Skeletal muscle satellite cell (primary cell): ENCODE measurements at regions not wholly inside any gene's neighbourhood (a gene's known extent, or its start where the extent isn't known, plus 50 kb on each side); places are given as distances from the start of the nearest gene placed in this dataset.

Experiments
- H3K27me3 ChIP-seq: 2 replicates; pipeline ENCODE4 v1.7.0; 2013; ENCODE audit warnings: low read length; ENCODE audit not compliant: control insufficient read depth, insufficient read depth
- H3K36me3 ChIP-seq: 2 replicates; pipeline ENCODE4 v1.7.0; 2013; ENCODE audit warnings: mild to moderate bottlenecking, control low read depth, low read length; ENCODE audit not compliant: insufficient read depth
- H3K4me1 ChIP-seq: 2 replicates; pipeline ENCODE4 v1.7.0; 2013; ENCODE audit warnings: low read length; ENCODE audit not compliant: control insufficient read depth, insufficient read depth
- H3K4me2 ChIP-seq: 2 replicates; pipeline ENCODE4 v1.7.0; 2013; ENCODE audit warnings: mild to moderate bottlenecking, low read length
- H3K4me3 ChIP-seq: 2 replicates; pipeline ENCODE4 v1.7.0; 2013; ENCODE audit warnings: low read length
- H3K9ac ChIP-seq: 2 replicates; pipeline ENCODE4 v1.7.0; 2013; ENCODE audit warnings: mild to moderate bottlenecking, low read depth, low read length, moderate library complexity
- H3K9me3 ChIP-seq: replicated peaks from 2 replicates; pipeline ENCODE4 v1.7.0; 2013; ENCODE audit warnings: mild to moderate bottlenecking, control low read depth, low read length

DNA sequence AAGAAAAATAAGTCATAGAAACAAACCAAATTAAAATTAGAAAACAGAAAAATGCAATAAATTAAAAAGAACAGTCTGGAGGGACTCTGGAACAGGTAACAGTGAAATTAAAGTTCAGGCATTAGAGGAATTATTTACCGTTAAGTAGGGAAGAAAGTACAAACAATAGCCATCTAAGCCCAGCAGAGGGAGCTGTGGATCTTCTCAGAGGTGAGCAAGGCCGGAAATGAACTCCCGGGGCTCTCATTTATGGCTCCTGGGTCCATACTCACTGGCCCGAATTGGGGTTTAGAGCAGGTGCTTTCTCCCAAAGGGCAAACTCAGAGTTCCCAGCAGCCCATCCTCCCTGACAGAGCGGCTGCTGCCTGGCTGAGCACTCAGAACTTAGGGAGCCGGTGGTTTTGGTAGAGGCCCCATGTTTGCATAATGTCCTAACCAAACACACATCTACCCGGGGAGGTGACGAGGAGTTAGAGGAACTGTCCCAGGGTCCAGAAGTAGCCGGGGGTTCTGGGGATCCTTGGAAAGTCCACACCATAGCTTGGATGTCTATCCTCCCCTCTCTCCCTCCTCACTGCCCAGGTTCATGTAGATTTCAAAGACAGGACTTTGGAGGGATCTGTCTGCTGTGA, 87.8 kb upstream of the VPREB1 start:
- no peak overlapping the region for H3K9ac ChIP-seq

DNA sequence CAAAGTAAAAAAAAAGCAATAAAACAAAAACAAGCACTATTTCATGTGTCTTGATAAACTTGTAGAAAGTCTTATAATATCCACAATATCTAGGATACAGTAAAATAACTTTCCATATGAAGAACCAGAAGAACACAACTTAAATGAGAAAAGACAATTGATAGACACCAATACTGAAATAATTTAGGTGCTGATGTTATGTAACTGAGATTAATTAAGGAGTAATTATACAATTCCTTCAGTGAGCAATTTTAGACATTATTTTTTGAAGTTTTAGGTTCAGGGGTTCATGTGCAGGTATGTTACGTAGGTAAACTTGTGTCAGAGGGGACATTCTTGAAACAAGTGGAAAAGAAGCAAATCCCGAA, 88.3 kb upstream of the VPREB1 start:
- Histone ChIP-seq H3K4me3 (no peak overlapping the region), H3K9ac (no peak overlapping the region), H3K27me3 (peaks cover 54% of the 10 kb centered on the region), H3K4me1 (no peaks in the 10 kb centered on the region), H3K9me3 (no peaks in the 10 kb centered on the region), H3K4me2 (no peak overlapping the region), H3K36me3 (no peaks in the 10 kb centered on the region)

More for the DNA sequence above, 87.8 kb upstream of the VPREB1 start:
- Histone ChIP-seq H3K4me2 (no peak overlapping the region), H3K4me1 (no peaks in the 10 kb centered on the region), H3K9me3 (no peaks in the 10 kb centered on the region), H3K4me3 (no peak overlapping the region), H3K36me3 (no peaks in the 10 kb centered on the region), H3K27me3 (peaks cover 49% of the 10 kb centered on the region)

DNA sequence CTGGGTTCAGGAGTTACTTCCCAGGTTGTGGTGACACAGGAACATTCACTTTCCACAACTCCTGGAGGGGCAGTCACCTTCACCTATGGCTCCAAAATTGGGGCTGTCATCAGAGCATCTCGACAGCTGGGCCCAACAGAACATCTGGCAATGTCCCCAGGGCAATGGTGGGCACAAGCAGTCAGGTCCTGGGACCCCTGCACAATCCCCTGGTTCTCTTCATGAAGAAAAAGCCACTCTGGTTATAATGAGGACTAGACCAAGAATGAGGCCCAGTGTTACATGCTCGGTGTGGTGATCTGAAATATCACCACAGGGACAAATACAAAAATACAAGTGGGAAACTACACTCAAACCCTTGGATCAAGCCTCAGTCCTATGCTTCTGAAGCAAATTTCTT, 89.0 kb upstream of the VPREB1 start:
- H3K9ac ChIP-seq = no peak overlapping the region
- no peak overlapping the region for H3K4me2 ChIP-seq
- H3K9me3 ChIP-seq = no peaks in the 10 kb centered on the region
- peaks cover 62% of the 10 kb centered on the region for H3K27me3 ChIP-seq
- H3K4me3 ChIP-seq = no peak overlapping the region
- no peaks in the 10 kb centered on the region for H3K36me3 ChIP-seq
- no peaks in the 10 kb centered on the region for H3K4me1 ChIP-seq

DNA sequence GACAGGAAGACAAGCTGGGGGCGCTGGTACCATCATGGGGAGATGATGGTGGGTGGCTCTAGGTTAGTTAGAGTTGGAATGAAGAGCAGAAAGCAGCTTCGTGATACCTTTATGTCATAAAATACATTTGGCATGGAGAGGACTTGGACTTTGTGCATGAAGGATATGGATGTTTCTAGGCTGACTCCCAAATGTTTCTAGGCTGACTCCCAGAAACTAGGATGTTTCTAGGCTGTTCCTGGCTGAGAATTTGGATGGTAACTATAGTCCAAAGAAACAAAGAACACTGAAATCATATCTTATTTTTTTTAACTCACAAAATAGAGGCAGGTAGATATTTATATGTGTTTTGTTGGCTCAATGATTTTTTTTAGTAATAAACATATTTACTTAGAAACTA, 89.4 kb upstream of the VPREB1 start:
- no peak overlapping the region for H3K4me3 ChIP-seq
- no peaks in the 10 kb centered on the region for H3K36me3 ChIP-seq
- H3K4me1 ChIP-seq = no peaks in the 10 kb centered on the region
- H3K4me2 ChIP-seq = no peak overlapping the region
- no peaks in the 10 kb centered on the region for H3K9me3 ChIP-seq
- H3K27me3 ChIP-seq = peaks cover 66% of the 10 kb centered on the region
- no peak overlapping the region for H3K9ac ChIP-seq

DNA sequence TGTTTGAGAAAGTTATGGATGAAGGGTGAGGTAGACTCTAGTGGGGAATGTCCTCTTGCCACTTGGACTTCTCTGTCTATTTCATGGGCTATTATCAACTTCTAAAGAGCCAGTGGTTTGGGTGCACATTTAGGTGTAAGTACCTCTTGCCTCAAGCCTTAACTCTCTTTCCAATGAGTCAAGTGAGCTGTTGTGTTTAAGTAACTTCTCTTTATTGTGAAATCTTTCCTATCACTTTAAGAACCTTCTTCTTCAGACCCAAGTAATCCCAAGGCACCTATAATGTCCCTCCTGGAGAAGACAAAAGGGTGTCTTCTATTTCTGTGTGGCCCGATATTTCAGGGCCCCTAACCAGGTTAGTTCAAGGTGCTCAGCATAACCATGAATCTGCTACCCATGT, 90.5 kb upstream of the VPREB1 start:
- no peaks in the 10 kb centered on the region for H3K4me1 ChIP-seq
- no peaks in the 10 kb centered on the region for H3K36me3 ChIP-seq
- H3K9me3 ChIP-seq = no peaks in the 10 kb centered on the region
- H3K4me2 ChIP-seq = no peak overlapping the region
- H3K9ac ChIP-seq = no peak overlapping the region
- H3K4me3 ChIP-seq = no peak overlapping the region
- peaks cover 70% of the 10 kb centered on the region for H3K27me3 ChIP-seq

DNA sequence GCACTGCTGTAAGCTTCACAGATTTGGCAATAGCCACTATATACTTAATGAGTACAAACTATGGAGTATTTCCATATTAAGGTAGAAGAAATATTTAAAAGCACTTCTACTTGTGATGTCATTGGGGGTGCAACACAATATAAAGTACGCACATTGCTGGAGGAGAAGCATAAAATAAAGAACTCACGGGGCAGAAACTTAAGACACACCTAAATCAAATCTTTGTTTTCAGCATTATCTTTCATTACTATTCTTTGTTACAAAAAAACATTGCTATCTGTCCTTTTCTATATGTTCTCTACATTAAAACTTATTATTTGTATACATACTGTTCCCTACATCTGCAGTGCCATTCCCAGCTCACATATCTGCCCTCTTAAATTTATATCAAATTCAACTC, 93.3 kb upstream of the VPREB1 start:
- Histone ChIP-seq H3K27me3 (peaks cover 81% of the 10 kb centered on the region), H3K9me3 (no peaks in the 10 kb centered on the region)

DNA sequence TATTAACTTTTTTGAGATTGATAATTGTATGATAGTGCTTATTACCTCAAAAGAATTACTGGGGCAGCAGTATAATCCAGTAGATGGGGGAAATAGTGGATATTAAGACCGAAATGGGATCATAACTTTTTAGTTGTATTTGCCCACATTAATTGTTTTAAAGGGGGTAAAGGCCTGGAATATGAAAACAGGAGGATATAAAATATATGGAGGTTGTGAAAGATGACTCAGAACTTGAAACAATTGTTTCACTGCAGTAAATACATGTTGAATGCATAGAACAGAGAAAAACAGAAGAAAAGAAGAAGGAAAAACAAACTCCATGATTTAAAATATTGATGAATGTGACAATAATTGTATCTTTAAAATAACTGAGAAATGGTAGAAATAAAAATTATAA, 94.1 kb upstream of the VPREB1 start:
- H3K9me3 ChIP-seq = no peaks in the 10 kb centered on the region
- H3K9ac ChIP-seq = no peak overlapping the region
- H3K4me2 ChIP-seq = no peak overlapping the region
- no peak overlapping the region for H3K4me3 ChIP-seq
- H3K36me3 ChIP-seq = no peaks in the 10 kb centered on the region
- H3K27me3 ChIP-seq = peaks cover 74% of the 10 kb centered on the region
- no peaks in the 10 kb centered on the region for H3K4me1 ChIP-seq

More for the DNA sequence above, 93.3 kb upstream of the VPREB1 start:
- Histone ChIP-seq H3K9ac (no peak overlapping the region), H3K4me1 (no peaks in the 10 kb centered on the region), H3K4me3 (no peak overlapping the region), H3K36me3 (no peaks in the 10 kb centered on the region), H3K4me2 (no peak overlapping the region)

DNA sequence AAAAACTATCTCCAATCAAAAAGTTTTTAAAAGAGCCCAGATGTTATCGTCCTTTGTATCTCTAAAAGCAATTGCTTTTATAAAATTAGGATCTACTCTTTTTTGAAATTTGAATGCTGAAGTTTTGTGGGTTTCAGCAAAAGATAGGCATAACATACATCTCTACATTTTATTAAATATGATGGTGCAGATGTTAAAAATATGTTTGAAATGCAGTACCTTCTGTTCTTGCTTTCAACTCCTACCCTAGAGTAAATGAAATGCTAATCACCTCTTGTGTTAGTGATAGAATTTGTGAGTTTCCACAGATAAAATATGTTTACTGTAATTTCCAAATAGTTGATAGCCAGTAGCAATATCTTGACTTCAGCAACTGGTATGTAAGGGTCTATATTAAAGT, 95.7 kb upstream of the VPREB1 start:
- Histone ChIP-seq H3K9me3 (no peaks in the 10 kb centered on the region), H3K4me3 (no peak overlapping the region), H3K36me3 (no peaks in the 10 kb centered on the region), H3K4me2 (no peak overlapping the region), H3K27me3 (peaks cover 66% of the 10 kb centered on the region), H3K9ac (no peak overlapping the region), H3K4me1 (no peaks in the 10 kb centered on the region)

DNA sequence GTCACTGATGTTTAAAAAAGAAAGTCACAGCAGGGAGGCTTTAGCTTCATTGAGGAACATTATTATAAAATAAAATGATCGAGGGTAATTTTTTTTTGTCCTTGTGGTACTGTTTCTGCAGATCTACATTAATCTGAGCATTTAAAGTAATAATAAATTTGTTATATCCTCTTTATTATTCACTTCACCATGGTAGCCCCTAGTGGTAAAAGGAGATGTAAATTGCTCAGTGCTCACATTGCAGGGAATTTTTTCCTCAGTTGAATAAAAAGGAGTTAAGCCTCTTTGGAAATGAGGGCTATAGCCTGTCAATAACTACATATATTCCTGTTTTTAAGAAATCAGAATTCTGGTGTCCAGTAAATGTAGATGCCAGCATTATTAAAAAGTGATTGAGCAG, 99.7 kb upstream of the VPREB1 start:
- Histone ChIP-seq H3K9ac (no peak overlapping the region), H3K27me3 (peaks cover 64% of the 10 kb centered on the region), H3K4me1 (no peaks in the 10 kb centered on the region), H3K36me3 (no peaks in the 10 kb centered on the region), H3K4me3 (no peak overlapping the region), H3K9me3 (no peaks in the 10 kb centered on the region), H3K4me2 (no peak overlapping the region)

DNA sequence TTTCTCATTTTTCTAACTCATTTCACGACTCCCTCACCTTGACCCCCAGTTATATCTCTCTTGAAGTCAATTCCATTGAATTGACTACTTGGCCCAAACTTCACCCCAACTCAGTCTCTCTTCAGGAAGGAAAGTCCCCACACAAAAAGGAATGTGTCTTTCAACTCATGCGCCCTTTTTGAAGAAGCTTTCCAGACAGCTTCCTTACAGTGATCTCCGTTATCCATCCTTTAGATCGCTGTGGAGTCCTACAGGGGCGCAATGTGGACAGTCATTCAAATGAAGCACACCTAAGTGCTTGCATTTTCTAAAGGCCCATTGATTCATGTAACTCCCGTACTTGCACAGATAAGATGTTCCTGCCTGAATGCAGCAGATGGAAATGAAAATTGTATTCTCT, 101.1 kb upstream of the VPREB1 start:
- H3K27me3 ChIP-seq = peaks cover 67% of the 10 kb centered on the region
- H3K4me1 ChIP-seq = no peaks in the 10 kb centered on the region
- H3K4me2 ChIP-seq = no peak overlapping the region
- H3K9ac ChIP-seq = no peak overlapping the region
- no peak overlapping the region for H3K4me3 ChIP-seq
- H3K36me3 ChIP-seq = no peaks in the 10 kb centered on the region
- H3K9me3 ChIP-seq = no peaks in the 10 kb centered on the region

DNA sequence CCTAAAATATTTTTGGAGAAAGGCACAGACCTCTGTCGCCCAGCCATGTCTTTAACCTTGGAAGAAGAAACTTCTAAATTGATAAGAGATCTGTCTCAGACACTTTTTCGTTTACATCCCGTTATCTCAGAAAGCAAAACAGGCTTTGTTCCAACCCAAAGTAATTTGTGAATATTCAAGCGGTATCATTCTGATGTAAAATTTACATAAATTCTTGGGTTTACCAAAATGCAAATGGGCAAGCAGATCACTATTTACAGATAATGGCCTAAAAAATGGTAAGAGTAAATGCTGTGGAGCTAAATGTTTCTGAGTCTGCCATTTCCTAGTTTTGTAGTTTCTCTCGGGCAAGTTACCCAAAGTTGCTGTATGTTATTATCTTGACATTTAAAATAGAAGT, 101.9 kb upstream of the VPREB1 start:
- Histone ChIP-seq H3K9ac (no peak overlapping the region), H3K4me2 (no peak overlapping the region), H3K36me3 (no peaks in the 10 kb centered on the region), H3K9me3 (no peaks in the 10 kb centered on the region), H3K27me3 (peaks cover 64% of the 10 kb centered on the region), H3K4me3 (no peak overlapping the region), H3K4me1 (no peaks in the 10 kb centered on the region)

DNA sequence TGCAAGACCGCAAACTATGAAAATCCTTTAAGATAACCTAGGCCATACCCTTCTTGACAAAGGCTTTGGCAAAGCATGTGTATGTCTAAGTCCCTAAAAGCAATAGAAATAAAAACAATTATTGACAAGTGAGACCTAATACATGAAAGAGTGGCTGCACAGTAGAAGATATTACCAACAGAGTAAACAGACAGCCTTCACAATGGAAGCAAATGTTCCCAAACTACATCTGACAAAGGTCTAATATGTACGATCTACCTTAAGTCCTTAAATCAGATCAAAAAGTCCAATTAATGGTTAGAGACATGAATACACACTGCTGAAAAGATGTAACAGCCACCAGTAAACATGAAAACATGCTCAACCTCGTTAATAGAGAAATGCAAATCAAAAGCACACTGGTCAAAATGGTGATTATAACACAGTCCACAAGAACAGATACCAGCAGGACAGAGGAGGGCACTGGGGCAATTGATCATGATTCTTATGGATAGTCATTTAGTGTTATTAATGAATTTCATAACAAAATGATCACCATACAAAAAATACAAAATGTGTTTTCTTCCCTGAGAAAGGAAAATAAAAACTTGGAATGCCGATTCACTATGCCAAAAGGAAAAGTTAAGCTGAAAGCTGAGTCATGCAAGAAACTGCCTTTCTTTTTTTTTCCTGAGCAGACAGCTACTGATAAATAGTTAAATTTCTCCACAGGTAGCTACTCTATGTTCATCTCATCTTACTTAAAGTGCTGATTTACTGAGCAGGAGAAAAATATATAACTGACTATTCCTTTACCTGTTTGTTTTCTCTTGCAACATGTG, 102.6 kb upstream of the VPREB1 start:
- Histone ChIP-seq H3K27me3 (peaks cover 62% of the 10 kb centered on the region), H3K4me2 (no peak overlapping the region), H3K9me3 (no peaks in the 10 kb centered on the region), H3K36me3 (no peaks in the 10 kb centered on the region), H3K4me1 (no peaks in the 10 kb centered on the region), H3K9ac (no peak overlapping the region), H3K4me3 (no peak overlapping the region)
